CD4-positive, alpha-beta T cell treated with Interleukin-15 for 1 hour (primary cell): ENCODE measurements at regions not wholly inside any gene's neighbourhood (a gene's known extent, or its start where the extent isn't known, plus 50 kb on each side); places are given as distances from the start of the nearest gene placed in this dataset.
"Not testable (repeated sequence)": the region's sequence is repeated elsewhere in the genome, so short reads cannot be mapped to it uniquely, and the experiment has no call there.

Source experiments
- DNase-seq: peaks from one replicate; pipeline ENCODE4 v3.0.0-alpha.2; 2020

- DNase-seq: no peak
Measured at GRCh38 chr14:55848964-55849363, 269.0 kb downstream of the KTN1 start.

GRCh38 chr14:55849833-55850232 is 268.4 kb upstream of the PELI2 start:
- DNase-seq: no peak

- no peak for DNase-seq
Measured at GRCh38 chr14:55850825-55851241, 267.4 kb upstream of the PELI2 start.

- no peak for DNase-seq
Measured at GRCh38 chr14:55851301-55851700, 266.9 kb upstream of the PELI2 start.

GRCh38 chr14:55851961-55852360 is 266.2 kb upstream of the PELI2 start:
- no peak for DNase-seq

- no peak for DNase-seq
Measured at GRCh38 chr14:55855751-55856150, 262.5 kb upstream of the PELI2 start.

GRCh38 chr14:55858604-55859003 is 259.6 kb upstream of the PELI2 start:
- no peak for DNase-seq

GRCh38 chr14:55861561-55861960 is 256.6 kb upstream of the PELI2 start:
- DNase-seq: not testable (repeated sequence)

- no peak for DNase-seq
Measured at GRCh38 chr14:55864890-55865655, 253.1 kb upstream of the PELI2 start.

- no peak for DNase-seq
Measured at GRCh38 chr14:55867311-55867710, 250.9 kb upstream of the PELI2 start.

- DNase-seq: no peak
Measured at GRCh38 chr14:55867719-55868118, 250.5 kb upstream of the PELI2 start.

GRCh38 chr14:55869397-55870049 is 248.7 kb upstream of the PELI2 start:
- DNase-seq: no peak

- no peak for DNase-seq
Measured at GRCh38 chr14:55873169-55873568, 245.0 kb upstream of the PELI2 start.

GRCh38 chr14:55874785-55875184 is 243.4 kb upstream of the PELI2 start:
- DNase-seq: no peak

GRCh38 chr14:55877942-55878341 is 240.3 kb upstream of the PELI2 start:
- no peak for DNase-seq

GRCh38 chr14:55881577-55882241 is 236.5 kb upstream of the PELI2 start:
- no peak for DNase-seq

GRCh38 chr14:55884819-55885218 is 233.4 kb upstream of the PELI2 start:
- DNase-seq: no peak

- no peak for DNase-seq
Measured at GRCh38 chr14:55889124-55889523, 229.1 kb upstream of the PELI2 start.

- no peak for DNase-seq
Measured at GRCh38 chr14:55891692-55892091, 226.5 kb upstream of the PELI2 start.

GRCh38 chr14:55892906-55893305 is 225.3 kb upstream of the PELI2 start:
- no peak for DNase-seq

GRCh38 chr14:55893705-55894104 is 224.5 kb upstream of the PELI2 start:
- DNase-seq: no peak

- no peak for DNase-seq
Measured at GRCh38 chr14:55897031-55897430, 221.2 kb upstream of the PELI2 start.

GRCh38 chr14:55898938-55899337 is 219.3 kb upstream of the PELI2 start:
- no peak for DNase-seq

GRCh38 chr14:55899531-55899930 is 218.7 kb upstream of the PELI2 start:
- DNase-seq: no peak
